ENCODE measurements at regions not wholly inside any gene's neighbourhood (a gene's known extent, or its start where the extent isn't known, plus 50 kb on each side); places are given as distances from the start of the nearest gene placed in this dataset.

- Histone ChIP-seq H3K27me3 (ENCODE audit: control insufficient read depth, insufficient read depth, low read length) (no peaks in the 10 kb centered on the region), H2AK5ac (ENCODE audit: low read depth, low read length) (no peak overlapping the region), H2BK20ac (ENCODE audit: low read depth, low read length) (no peak overlapping the region), H4K20me1 (ENCODE audit: insufficient read depth, low read length) (no peaks in the 10 kb centered on the region), H3K79me1 (ENCODE audit: low read depth in 1 of 2, low read length in 2 of 2) (0 out of 4 replicates have a peak, but pooled peaks cover 0 to 6% of the 10 kb centered on the region in 2 experiments), H2BK15ac (ENCODE audit: low read depth, low read length) (no peak overlapping the region), H3K4me2 (ENCODE audit: low read depth, low read length) (peak overlapping the region; percentile 39; the same call in 1 of the 2 replicates), H4K8ac (ENCODE audit: low read depth in 2 of 2, low read length in 2 of 2) (no peak overlapping the region), H4K91ac (ENCODE audit: insufficient read depth, low read depth, low read length) (no peak overlapping the region), H3K18ac (ENCODE audit: low read depth, low read length) (no peak overlapping the region), H2AFZ (replicated peaks; ENCODE audit: low read length, poor library complexity) (no peak overlapping the region), H3K56ac (ENCODE audit: extremely low read depth, insufficient read depth, low read length) (no peak overlapping the region), H3K14ac (replicated peaks; ENCODE audit: low read depth, low read length) (no peak overlapping the region), H2BK5ac (ENCODE audit: low read depth, low read length, poor library complexity, severe bottlenecking) (peak overlapping the region; percentile 81), H3K4ac (ENCODE audit: low read depth, low read length) (no peak overlapping the region), H4K5ac (ENCODE audit: low read depth, low read length) (no peak overlapping the region; the same call in 1 of the 2 replicates), H3K23ac (ENCODE audit: low read depth, low read length) (no peak overlapping the region), H2AK9ac (replicated peaks; ENCODE audit: low read depth, low read length, poor library complexity) (no peak overlapping the region), H3K9ac (ENCODE audit: low read depth, low read length) (no peak overlapping the region), H2BK120ac (ENCODE audit: low read depth, low read length) (no peak overlapping the region), H3K9me1 (ENCODE audit: insufficient read depth, low read length) (peaks cover 6% of the 10 kb centered on the region; the same call in 1 of the 2 replicates), H3K4me3 (ENCODE audit: insufficient read depth, low read depth, low read length) (no peak overlapping the region), H3K36me3 (ENCODE audit: control insufficient read depth, insufficient read depth, low read length) (no peaks in the 10 kb centered on the region), H3K27ac (ENCODE audit: insufficient read depth, low read length) (no peak overlapping the region), H3K4me1 (ENCODE audit: control insufficient read depth, insufficient read depth, low read length) (peaks cover 4% of the 10 kb centered on the region; the same call in 1 of the 2 replicates), H3K9me3 (ENCODE audit: control insufficient read depth, insufficient read depth, low read length) (no peaks in the 10 kb centered on the region)
- in situ Hi-C loops (cut with MboI; ENCODE audit: low sequenced_read_pairs), result loop anchor here (10.0 kb wide), 1 partner anchor 107 kb away; no protein-coding TSS in a partner anchor
- DNase-seq (peak; percentile 86), ATAC-seq (ENCODE audit: low read depth) (peak; percentile 56; the same call in 1 of the 2 replicates)
- CTCF ChIA-PET, result interaction anchor here (0.9 kb wide), 1 partner anchor 17 kb away, joined by 4 read pairs; no protein-coding TSS in a partner anchor
- no TSS peak for BruUV-seq (replicated peaks)
- dilution Hi-C loops (cut with HindIII; ENCODE audit: low sequenced_read_pairs, unreplicated experiment), result no loop called here
- POLR2A ChIA-PET (ENCODE audit: unreplicated experiment), result no interaction called here
- intact Hi-C loops (cut with micrococcal nuclease), result no loop called here
- TF ChIP-seq NFE2L2 (IDR thresholded peaks at IDR 0.05; ENCODE audit: low read depth, low read length) (no peak), RAD21 (IDR thresholded peaks at IDR 0.05; ENCODE audit: low read length) (no peak)
Measured at GRCh38 chr2:189297446-189297845, 117.9 kb upstream of the COL5A2 start.

All from IMR-90 (cell line).